B cell (primary cell): ENCODE measurements at regions not wholly inside any gene's neighbourhood (a gene's known extent, or its start where the extent isn't known, plus 50 kb on each side); places are given as distances from the start of the nearest gene placed in this dataset.

Experiments used
- ATAC-seq: fragments of 200-7000 bp; cut with Tn5 transposase; one replicate; pipeline ENCODE4 v1.10.0; 2021; ENCODE audit warnings: low read depth, mild to moderate bottlenecking, moderate number of reproducible peaks, moderate library complexity
- CTCF ChIA-PET: fragments of 350-600 bp; sonication (Branson Sonifier 250); formaldehyde crosslinking; loops from one replicate; lab custom pipeline; 2021; ENCODE audit warnings: antibody characterized with exemption, inconsistent platforms; lab: Charles Lee
- POLR2A ChIA-PET: fragments of 350-600 bp; sonication (Branson Sonifier 250); formaldehyde crosslinking; loops from one replicate; lab custom pipeline; 2021; ENCODE audit warnings: antibody characterized with exemption; lab: Charles Lee
- DNase-seq: peaks from one replicate; pipeline ENCODE4 v3.0.0; 2013
- H2AFZ ChIP-seq: 2 replicates; pipeline ENCODE4 v1.6.1; 2012; ENCODE audit warnings: mild to moderate bottlenecking, low read depth, low read length; ENCODE audit not compliant: insufficient read depth, poor library complexity, severe bottlenecking
- H3K27ac ChIP-seq, 2 donors: 1 replicate in 1 of 2; 2 replicates in 1 of 2; pipeline ENCODE4 v1.5.1; 2012 to 2013; ENCODE audit warnings: low read length in 2 of 2, mild to moderate bottlenecking in 2 of 2, moderate library complexity in 1 of 2
- H3K27me3 ChIP-seq, 4 experiments: fragments of 200-600 bp in 1 of 4; sonication (generic) in 1 of 4; replicated peaks in 1 of 4; 1 replicate in 2 of 4; 2 replicates in 2 of 4; pipeline versions ENCODE4 v1.6.1 to v1.7.0; 2013 to 2016; ENCODE audit warnings: low read length in 3 of 4, mild to moderate bottlenecking in 2 of 4, mixed read lengths in 1 of 4, moderate library complexity in 1 of 4; ENCODE audit not compliant: insufficient read depth in 4 of 4, control insufficient read depth in 3 of 4; ENCODE audit errors: control extremely low read depth in 1 of 4
- H3K36me3 ChIP-seq, 2 experiments: replicated peaks in 1 of 2; 1 replicate in 1 of 2; 2 replicates in 1 of 2; pipeline versions ENCODE4 v1.6.1 to v1.7.1; 2013; ENCODE audit warnings: low read length in 1 of 2; ENCODE audit not compliant: insufficient read depth in 2 of 2, control insufficient read depth in 1 of 2; ENCODE audit errors: control extremely low read depth in 1 of 2, extremely low read depth in 1 of 2
- H3K4me1 ChIP-seq, 2 donors: fragments of 200-600 bp in 1 of 2; sonication (generic) in 1 of 2; 1 replicate in 1 of 2; 2 replicates in 1 of 2; pipeline versions ENCODE4 v1.5.1 to v1.6.1; 2013 to 2017; ENCODE audit warnings: low read length in 2 of 2; ENCODE audit not compliant: control insufficient read depth in 2 of 2, insufficient read depth in 2 of 2
- H3K4me2 ChIP-seq: replicated peaks from 2 replicates; pipeline ENCODE3; 2012; ENCODE audit warnings: mild to moderate bottlenecking, low read depth, low read length; ENCODE audit not compliant: poor library complexity, severe bottlenecking
- H3K4me3 ChIP-seq, 5 experiments: fragments of 200-600 bp in 1 of 5; sonication (generic) in 1 of 5; 1 replicate in 3 of 5; 2 replicates in 2 of 5; pipeline versions ENCODE4 v1.5.1 to v1.7.0; 2011 to 2016; ENCODE audit warnings: low read length in 4 of 5, mild to moderate bottlenecking in 4 of 5, low read depth in 2 of 5, control low read depth in 1 of 5, moderate library complexity in 1 of 5; ENCODE audit not compliant: insufficient read depth in 1 of 5; ENCODE audit errors: control extremely low read depth in 1 of 5, extremely low read depth in 1 of 5
- H3K79me2 ChIP-seq: fragments of 200-600 bp; sonication (generic); one replicate; pipeline ENCODE4 v1.6.0; 2016; ENCODE audit warnings: low read length; ENCODE audit not compliant: control insufficient read depth, insufficient read depth
- H3K9ac ChIP-seq: fragments of 200-600 bp; sonication (generic); 2 replicates; pipeline ENCODE4 v1.6.1; 2017; ENCODE audit warnings: mild to moderate bottlenecking, low read length, moderate library complexity
- H3K9me3 ChIP-seq, 3 donors: one replicate each; pipeline versions ENCODE4 v1.6.1 to v1.7.1; 2013; ENCODE audit warnings: low read length in 2 of 3; ENCODE audit not compliant: control insufficient read depth in 2 of 3, insufficient read depth in 1 of 3; ENCODE audit errors: control extremely low read depth in 1 of 3
- H4K20me1 ChIP-seq: 2 replicates; pipeline ENCODE4 v1.6.0; 2012; ENCODE audit warnings: mild to moderate bottlenecking, low read length; ENCODE audit not compliant: insufficient read depth, control insufficient read depth, poor library complexity, severe bottlenecking
- H3K27ac Mint-ChIP-seq: one replicate; pipeline ENCODE4 v1.8.0; 2021; ENCODE audit warnings: mixed read lengths
- H3K27me3 Mint-ChIP-seq: one replicate; pipeline ENCODE4 v1.8.0; 2021; ENCODE audit warnings: mixed read lengths
- H3K4me1 Mint-ChIP-seq: one replicate; pipeline ENCODE4 v1.8.0; 2021; ENCODE audit warnings: mixed read lengths
- H3K4me3 Mint-ChIP-seq: one replicate; pipeline ENCODE4 v1.8.0; 2021; ENCODE audit warnings: mixed read lengths
- H3K9me3 Mint-ChIP-seq: one replicate; pipeline ENCODE4 v1.8.0; 2022; ENCODE audit warnings: mixed read lengths; ENCODE audit not compliant: insufficient read depth
- CTCF ChIP-seq: fragments of 200-600 bp; IDR thresholded peaks from one replicate; pipeline ENCODE4 v1.8.0; 2022; ENCODE audit warnings: antibody characterized with exemption, mild to moderate bottlenecking
- EZH2 ChIP-seq: IDR thresholded peaks from 2 replicates; pipeline ENCODE4 v1.6.1; 2012; ENCODE audit warnings: borderline replicate concordance, low read depth, mild to moderate bottlenecking, moderate library complexity, low read length; ENCODE audit not compliant: insufficient read depth, poor library complexity, severe bottlenecking
- WGBS: methylation state at CpG from one replicate; pipeline ENCODE4 v1.1.5; 2013; ENCODE audit warnings: missing lambda C conversion rate; ENCODE audit not compliant: insufficient coverage; 5-methylcytosine and 5-hydroxymethylcytosine counted together
- intact Hi-C: fragments of 100-400 bp; cut with micrococcal nuclease; formaldehyde crosslinking; loops from one replicate; pipeline ENCODE4 v1.10.0; 2022

- intact Hi-C loops: no loop called here
- Mint-ChIP-seq H3K27me3 (no peaks in the 10 kb centered on the region), H3K4me3 (no peak overlapping the region), H3K27ac (no peak overlapping the region), H3K9me3 (peaks cover 3% of the 10 kb centered on the region), H3K4me1 (no peaks in the 10 kb centered on the region)
- no peak overlapping the region for H2AFZ ChIP-seq
- CTCF ChIA-PET: no interaction called here
- no peaks in the 10 kb centered on the region for H3K79me2 ChIP-seq
- ATAC-seq (no peak), DNase-seq (no peak)
- H3K9me3 ChIP-seq: no peaks in the 10 kb centered on the region
- POLR2A ChIA-PET: no interaction called here
- H3K4me2 ChIP-seq: no peak overlapping the region
- TF ChIP-seq CTCF: no peak
- no peak for TF ChIP-seq EZH2
- no peaks in the 10 kb centered on the region for H4K20me1 ChIP-seq
- no peak overlapping the region for H3K9ac ChIP-seq
- WGBS: no CpG with 5 or more reads among the region's 3 CpGs
- H3K27me3 ChIP-seq: no peaks in the 10 kb centered on the region
- H3K36me3 ChIP-seq: no peaks in the 10 kb centered on the region
- no peak overlapping the region for H3K4me3 ChIP-seq
- H3K4me1 ChIP-seq: no peaks in the 10 kb centered on the region
- H3K27ac ChIP-seq: no peak overlapping the region
Observed at GRCh38 chr5:156197042-156197635, 129.8 kb upstream of the SGCD start.

DNA sequence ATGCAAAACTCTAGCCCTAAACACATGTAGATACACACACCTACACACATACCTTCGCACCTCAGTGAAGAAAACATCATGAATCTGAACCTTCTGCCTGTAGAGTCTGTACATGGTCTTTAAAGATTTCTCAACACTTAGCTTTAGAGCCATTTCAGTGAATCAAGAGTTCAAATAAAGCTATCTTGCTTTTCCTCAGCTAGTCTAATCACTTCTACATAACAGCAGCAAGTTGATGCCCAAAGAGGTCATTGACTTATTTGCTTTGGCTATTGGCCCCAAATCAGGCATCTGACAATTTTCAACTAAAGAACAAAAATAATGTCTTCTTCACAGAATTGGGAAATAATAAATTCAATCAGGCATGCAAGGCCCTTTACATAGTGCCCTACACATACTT is 127.9 kb upstream of the SGCD start:
- peaks cover 3% of the 10 kb centered on the region for H3K9me3 Mint-ChIP-seq
- Histone ChIP-seq H3K9ac (no peak overlapping the region), H3K4me3 (no peak overlapping the region), H2AFZ (no peak overlapping the region), H3K27ac (no peak overlapping the region), H3K79me2 (no peaks in the 10 kb centered on the region), H3K4me1 (no peaks in the 10 kb centered on the region), H3K36me3 (no peaks in the 10 kb centered on the region), H3K9me3 (no peaks in the 10 kb centered on the region), H4K20me1 (no peaks in the 10 kb centered on the region), H3K27me3 (no peaks in the 10 kb centered on the region), H3K4me2 (no peak overlapping the region)
- ChIA-PET CTCF (no interaction called here), POLR2A (no interaction called here)
- H3K4me1 Mint-ChIP-seq: no peaks in the 10 kb centered on the region
- no peaks in the 10 kb centered on the region for H3K27me3 Mint-ChIP-seq
- TF ChIP-seq CTCF: no peak
- no peak for TF ChIP-seq EZH2
- no peak for DNase-seq
- ATAC-seq: no peak
- intact Hi-C loops: no loop called here
- no peak overlapping the region for H3K4me3 Mint-ChIP-seq
- H3K27ac Mint-ChIP-seq: no peak overlapping the region
- WGBS: no CpG with 5 or more reads among the region's 1 CpG
